ENCODE measurements at regions not wholly inside any gene's neighbourhood (a gene's known extent, or its start where the extent isn't known, plus 50 kb on each side); places are given as distances from the start of the nearest gene placed in this dataset.

- H4K20me1 ChIP-seq (ENCODE audit: insufficient read depth, low read length): no peaks in the 10 kb centered on the region
- H3K9me2 ChIP-seq (replicated peaks; ENCODE audit: insufficient read depth, low read length): no peaks in the 10 kb centered on the region
- TF ChIP-seq, protein P1, sequence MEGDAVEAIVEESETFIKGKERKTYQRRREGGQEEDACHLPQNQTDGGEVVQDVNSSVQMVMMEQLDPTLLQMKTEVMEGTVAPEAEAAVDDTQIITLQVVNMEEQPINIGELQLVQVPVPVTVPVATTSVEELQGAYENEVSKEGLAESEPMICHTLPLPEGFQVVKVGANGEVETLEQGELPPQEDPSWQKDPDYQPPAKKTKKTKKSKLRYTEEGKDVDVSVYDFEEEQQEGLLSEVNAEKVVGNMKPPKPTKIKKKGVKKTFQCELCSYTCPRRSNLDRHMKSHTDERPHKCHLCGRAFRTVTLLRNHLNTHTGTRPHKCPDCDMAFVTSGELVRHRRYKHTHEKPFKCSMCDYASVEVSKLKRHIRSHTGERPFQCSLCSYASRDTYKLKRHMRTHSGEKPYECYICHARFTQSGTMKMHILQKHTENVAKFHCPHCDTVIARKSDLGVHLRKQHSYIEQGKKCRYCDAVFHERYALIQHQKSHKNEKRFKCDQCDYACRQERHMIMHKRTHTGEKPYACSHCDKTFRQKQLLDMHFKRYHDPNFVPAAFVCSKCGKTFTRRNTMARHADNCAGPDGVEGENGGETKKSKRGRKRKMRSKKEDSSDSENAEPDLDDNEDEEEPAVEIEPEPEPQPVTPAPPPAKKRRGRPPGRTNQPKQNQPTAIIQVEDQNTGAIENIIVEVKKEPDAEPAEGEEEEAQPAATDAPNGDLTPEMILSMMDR (IDR thresholded peaks at IDR 0.05; ENCODE audit: low read length): no peak
- TF ChIP-seq EZH2phosphoT487 (IDR thresholded peaks at IDR 0.05; ENCODE audit: low read length): no peak
- no peak for TF ChIP-seq EZH2 (optimal IDR thresholded peaks at IDR 0.05; ENCODE audit: low read depth, low read length)
- no peak overlapping the region for H3K27ac ChIP-seq (ENCODE audit: low read length)
- no peak overlapping the region for H3K4me3 ChIP-seq (ENCODE audit: low read length)
- no peak for DNase-seq
- no peaks in the 10 kb centered on the region for H3F3A ChIP-seq (ENCODE audit: insufficient read depth, low read length)
- H2AFZ ChIP-seq (ENCODE audit: low read length): no peak overlapping the region
- no peaks in the 10 kb centered on the region for H3K27me3 ChIP-seq (replicated peaks; ENCODE audit: insufficient read depth, low read length)
- no peaks in the 10 kb centered on the region for H3K79me2 ChIP-seq (ENCODE audit: low read length)
- no peaks in the 10 kb centered on the region for H3K4me1 ChIP-seq (ENCODE audit: low read length)
- H3K9me3 ChIP-seq (replicated peaks; ENCODE audit: insufficient read depth, low read length): no peaks in the 10 kb centered on the region
- H3K4me2 ChIP-seq (ENCODE audit: low read depth, low read length): no peak overlapping the region
- H3K9ac ChIP-seq (ENCODE audit: low read length): no peak overlapping the region
- H3K36me3 ChIP-seq (replicated peaks; ENCODE audit: insufficient read depth, low read length): no peaks in the 10 kb centered on the region
Observed at GRCh38 chr2:238653431-238654109, 194.3 kb upstream of the TWIST2 start.

DNA sequence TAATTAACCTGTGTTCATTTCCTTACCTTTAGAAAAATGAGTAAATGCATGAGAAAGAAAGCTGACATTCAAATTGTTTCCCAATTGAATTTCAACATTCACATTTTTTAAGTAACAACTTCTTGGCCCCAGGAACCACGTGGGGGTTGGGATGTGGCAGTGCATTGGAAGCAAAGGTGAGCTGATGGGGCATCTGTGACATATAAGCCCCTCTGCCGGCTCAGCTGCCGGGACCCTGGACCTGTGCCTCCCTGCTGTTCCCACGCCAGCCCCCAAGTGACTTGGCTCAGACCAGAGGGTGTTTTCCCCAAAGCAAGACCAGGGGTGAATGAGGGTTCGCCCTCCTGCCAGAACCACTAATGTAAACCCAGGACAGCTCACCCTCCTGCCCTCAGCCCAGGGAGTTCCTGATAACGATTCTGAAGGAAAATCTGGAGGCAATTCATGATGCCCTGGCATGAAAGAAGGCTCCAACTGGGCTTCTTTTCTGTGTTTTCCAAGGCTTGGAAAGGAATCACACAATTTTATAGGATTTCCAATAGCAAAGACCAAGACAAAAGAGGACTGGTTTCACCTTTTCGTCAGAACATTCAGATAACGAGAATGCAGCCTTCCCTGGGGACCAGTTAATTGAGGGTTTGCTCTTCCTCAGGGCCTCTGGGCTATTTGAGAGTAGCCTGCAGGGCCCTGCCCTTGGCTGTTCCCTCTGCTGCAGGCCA lies 193.2 kb upstream of the TWIST2 start:
- Histone ChIP-seq H3K9ac (ENCODE audit: low read length) (no peak overlapping the region), H3K4me1 (ENCODE audit: low read length) (no peaks in the 10 kb centered on the region), H3K27ac (ENCODE audit: low read length) (no peak overlapping the region), H3K4me3 (ENCODE audit: low read length) (no peak overlapping the region), H3F3A (ENCODE audit: insufficient read depth, low read length) (no peaks in the 10 kb centered on the region), H2AFZ (ENCODE audit: low read length) (no peak overlapping the region), H3K36me3 (replicated peaks; ENCODE audit: insufficient read depth, low read length) (no peaks in the 10 kb centered on the region), H3K9me2 (replicated peaks; ENCODE audit: insufficient read depth, low read length) (no peaks in the 10 kb centered on the region), H3K79me2 (ENCODE audit: low read length) (no peaks in the 10 kb centered on the region), H4K20me1 (ENCODE audit: insufficient read depth, low read length) (no peaks in the 10 kb centered on the region), H3K27me3 (replicated peaks; ENCODE audit: insufficient read depth, low read length) (no peaks in the 10 kb centered on the region), H3K9me3 (replicated peaks; ENCODE audit: insufficient read depth, low read length) (no peaks in the 10 kb centered on the region), H3K4me2 (ENCODE audit: low read depth, low read length) (no peak overlapping the region)
- TF ChIP-seq EZH2 (optimal IDR thresholded peaks at IDR 0.05; ENCODE audit: low read depth, low read length) (no peak), EZH2phosphoT487 (IDR thresholded peaks at IDR 0.05; ENCODE audit: low read length) (no peak)
- TF ChIP-seq, protein P1 (IDR thresholded peaks at IDR 0.05; ENCODE audit: low read length): no peak
- no peak for DNase-seq

DNA sequence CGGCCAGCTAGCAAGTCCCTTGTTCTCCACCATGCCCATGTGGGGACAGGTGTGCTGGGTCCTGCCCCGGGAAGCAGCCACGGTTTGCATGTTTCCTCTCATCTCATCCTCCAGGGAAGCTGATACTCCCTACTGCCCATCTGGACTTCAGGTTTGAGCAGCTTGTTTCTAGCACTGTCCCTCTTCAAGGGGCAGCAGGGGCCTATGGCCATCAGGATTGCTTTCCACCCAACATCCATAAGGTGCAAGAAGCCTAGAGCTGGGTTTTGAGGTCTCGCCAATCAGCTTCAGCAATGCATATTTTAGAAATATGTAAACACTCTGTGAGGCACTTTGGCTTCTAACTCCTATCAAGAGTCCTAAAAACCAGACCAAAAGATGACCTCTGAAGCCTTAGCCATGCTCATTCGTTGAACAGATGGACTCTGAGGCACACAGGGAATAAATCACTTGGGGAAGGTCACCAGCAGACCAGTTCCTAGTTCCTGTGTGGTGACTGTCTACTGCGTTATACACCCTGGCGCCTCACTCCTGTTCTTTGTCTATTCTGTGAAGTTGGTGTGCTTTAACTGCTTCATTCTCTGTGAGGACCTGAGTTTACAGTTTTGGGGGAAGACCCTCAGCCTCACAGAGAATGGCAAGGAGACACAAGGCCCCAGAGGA lies 192.6 kb upstream of the TWIST2 start:
- no peaks in the 10 kb centered on the region for H3F3A ChIP-seq (ENCODE audit: insufficient read depth, low read length)
- H3K9me3 ChIP-seq (replicated peaks; ENCODE audit: insufficient read depth, low read length): no peaks in the 10 kb centered on the region
- H3K36me3 ChIP-seq (replicated peaks; ENCODE audit: insufficient read depth, low read length): no peaks in the 10 kb centered on the region
- H4K20me1 ChIP-seq (ENCODE audit: insufficient read depth, low read length): no peaks in the 10 kb centered on the region
- no peak for DNase-seq
- no peak overlapping the region for H3K4me3 ChIP-seq (ENCODE audit: low read length)
- H3K79me2 ChIP-seq (ENCODE audit: low read length): no peaks in the 10 kb centered on the region
- H3K4me2 ChIP-seq (ENCODE audit: low read depth, low read length): no peak overlapping the region
- H2AFZ ChIP-seq (ENCODE audit: low read length): no peak overlapping the region
- no peak overlapping the region for H3K9ac ChIP-seq (ENCODE audit: low read length)
- H3K4me1 ChIP-seq (ENCODE audit: low read length): no peaks in the 10 kb centered on the region
- no peaks in the 10 kb centered on the region for H3K9me2 ChIP-seq (replicated peaks; ENCODE audit: insufficient read depth, low read length)
- H3K27ac ChIP-seq (ENCODE audit: low read length): no peak overlapping the region
- H3K27me3 ChIP-seq (replicated peaks; ENCODE audit: insufficient read depth, low read length): no peaks in the 10 kb centered on the region
- TF ChIP-seq EZH2 (optimal IDR thresholded peaks at IDR 0.05; ENCODE audit: low read depth, low read length): no peak
- TF ChIP-seq, protein P1 (IDR thresholded peaks at IDR 0.05; ENCODE audit: low read length): no peak
- TF ChIP-seq EZH2phosphoT487 (IDR thresholded peaks at IDR 0.05; ENCODE audit: low read length): no peak
